ENCODE measurements at regions not wholly inside any gene's neighbourhood (a gene's known extent, or its start where the extent isn't known, plus 50 kb on each side); places are given as distances from the start of the nearest gene placed in this dataset.

DNA sequence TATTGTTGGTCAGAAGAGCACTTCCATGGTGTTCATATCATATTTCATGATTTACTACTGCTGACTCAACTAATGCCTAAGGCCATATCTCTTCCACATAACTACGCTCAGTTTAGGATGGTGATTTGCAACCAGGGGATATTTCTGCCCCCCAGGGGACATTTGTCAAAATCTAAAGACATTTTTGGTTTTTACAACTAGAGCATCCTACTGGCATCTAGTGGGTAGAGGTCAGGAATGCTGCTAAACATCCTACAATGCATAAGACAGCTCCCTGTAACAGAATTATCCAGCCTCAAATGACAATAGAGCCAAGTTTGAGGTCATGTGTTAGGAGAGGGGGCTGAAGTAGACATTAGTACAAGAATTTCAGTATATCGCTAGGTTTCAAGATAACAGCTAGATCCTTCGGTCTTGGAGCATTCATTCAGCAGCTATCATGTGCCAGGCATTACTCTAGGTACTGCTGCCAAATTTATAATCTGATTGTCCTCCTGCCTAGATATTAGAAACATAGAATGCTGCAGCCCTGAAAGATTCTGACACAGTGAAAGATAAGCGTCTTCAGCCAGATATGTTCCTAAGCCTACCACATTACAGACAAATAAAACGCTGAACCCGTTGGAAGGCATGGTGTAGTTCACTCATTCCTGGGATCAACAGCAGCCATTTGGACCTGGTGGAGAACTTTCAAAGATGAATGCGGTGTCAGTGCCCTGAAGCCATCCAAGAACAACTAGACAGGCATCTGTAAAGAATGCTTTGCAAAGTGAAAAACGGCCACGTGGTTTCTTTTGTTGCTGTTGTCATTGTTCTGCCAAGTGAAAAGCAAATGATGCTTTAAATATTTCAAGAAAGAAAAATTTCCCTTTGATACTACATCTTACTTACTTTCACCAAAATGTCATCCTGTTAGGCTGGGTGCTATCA lies 55.5 kb upstream of the FST start:
- TF ChIP-seq, protein P1, sequence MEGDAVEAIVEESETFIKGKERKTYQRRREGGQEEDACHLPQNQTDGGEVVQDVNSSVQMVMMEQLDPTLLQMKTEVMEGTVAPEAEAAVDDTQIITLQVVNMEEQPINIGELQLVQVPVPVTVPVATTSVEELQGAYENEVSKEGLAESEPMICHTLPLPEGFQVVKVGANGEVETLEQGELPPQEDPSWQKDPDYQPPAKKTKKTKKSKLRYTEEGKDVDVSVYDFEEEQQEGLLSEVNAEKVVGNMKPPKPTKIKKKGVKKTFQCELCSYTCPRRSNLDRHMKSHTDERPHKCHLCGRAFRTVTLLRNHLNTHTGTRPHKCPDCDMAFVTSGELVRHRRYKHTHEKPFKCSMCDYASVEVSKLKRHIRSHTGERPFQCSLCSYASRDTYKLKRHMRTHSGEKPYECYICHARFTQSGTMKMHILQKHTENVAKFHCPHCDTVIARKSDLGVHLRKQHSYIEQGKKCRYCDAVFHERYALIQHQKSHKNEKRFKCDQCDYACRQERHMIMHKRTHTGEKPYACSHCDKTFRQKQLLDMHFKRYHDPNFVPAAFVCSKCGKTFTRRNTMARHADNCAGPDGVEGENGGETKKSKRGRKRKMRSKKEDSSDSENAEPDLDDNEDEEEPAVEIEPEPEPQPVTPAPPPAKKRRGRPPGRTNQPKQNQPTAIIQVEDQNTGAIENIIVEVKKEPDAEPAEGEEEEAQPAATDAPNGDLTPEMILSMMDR (IDR thresholded peaks at IDR 0.05), result no peak
- no peak for TF ChIP-seq POLR2A (IDR thresholded peaks at IDR 0.05)

All from right lobe of liver (tissue), 4 donors.